ENCODE measurements at regions not wholly inside any gene's neighbourhood (a gene's known extent, or its start where the extent isn't known, plus 50 kb on each side); places are given as distances from the start of the nearest gene placed in this dataset.
"Not testable (repeated sequence)": the region's sequence is repeated elsewhere in the genome, so short reads cannot be mapped to it uniquely, and the experiment has no call there.

DNA sequence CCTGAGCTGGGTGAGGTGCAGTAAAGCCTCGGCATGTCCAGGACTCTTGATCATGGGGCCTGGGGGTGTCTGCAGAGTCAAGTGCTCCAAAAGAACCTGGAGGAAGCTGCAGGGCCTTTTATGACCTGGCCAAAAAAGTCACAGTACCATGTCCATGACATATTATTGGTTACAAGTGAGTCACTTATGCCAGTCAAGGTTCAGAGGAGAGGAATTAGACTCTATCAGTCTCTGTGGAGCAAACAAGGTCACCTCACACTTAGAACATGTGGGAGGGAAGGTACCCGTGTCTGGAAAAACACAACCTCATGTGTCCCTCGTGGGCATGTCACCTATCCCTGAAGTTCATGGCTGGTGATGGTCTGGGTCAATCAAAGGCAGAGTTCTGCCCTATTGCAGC lies 465.7 kb downstream of the FBXO15 start:
- DNase-seq (ENCODE audit: extremely low spot score in 2 of 2), result no peak
- no peak for TF ChIP-seq CTCF (IDR thresholded peaks at IDR 0.05)
- TF ChIP-seq POLR2AphosphoS5 (IDR thresholded peaks at IDR 0.05; ENCODE audit: insufficient read depth in 1 of 2, low read depth in 1 of 2), result no peak
- no peak for TF ChIP-seq POLR2A (IDR thresholded peaks at IDR 0.05)
- no peaks in the 10 kb centered on the region for H3K36me3 ChIP-seq
- H3K4me1 ChIP-seq, result no peaks in the 10 kb centered on the region
- H3K9me3 ChIP-seq, result no peaks in the 10 kb centered on the region
- no peak overlapping the region for H3K27ac ChIP-seq
- intact Hi-C loops (cut with DNase I), result no loop called here
- H3K4me3 ChIP-seq, result no peak overlapping the region
- no peaks in the 10 kb centered on the region for H3K27me3 ChIP-seq

DNA sequence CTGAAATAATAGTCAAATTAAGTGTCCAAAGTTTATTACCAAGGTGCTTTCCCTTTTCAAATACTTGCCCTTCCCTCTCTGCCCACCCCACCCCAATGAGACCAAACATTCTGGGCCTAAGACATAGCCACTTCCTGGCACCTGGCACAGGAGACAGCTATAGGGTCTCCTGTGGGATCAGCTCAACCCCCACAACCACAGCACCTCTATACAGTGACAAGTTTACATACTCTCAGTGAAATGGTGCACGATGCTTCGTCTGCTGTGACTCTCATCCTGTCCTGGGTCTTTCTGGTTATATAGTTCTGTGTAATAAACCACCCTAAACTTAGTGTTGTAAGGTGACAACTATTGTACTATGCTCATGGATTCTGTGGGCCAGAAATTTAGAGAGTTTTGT lies 466.2 kb downstream of the FBXO15 start:
- H3K27ac ChIP-seq, result no peak overlapping the region
- no peaks in the 10 kb centered on the region for H3K36me3 ChIP-seq
- H3K27me3 ChIP-seq, result no peaks in the 10 kb centered on the region
- TF ChIP-seq CTCF (IDR thresholded peaks at IDR 0.05), result no peak
- no peak for TF ChIP-seq POLR2A (IDR thresholded peaks at IDR 0.05)
- no peak for TF ChIP-seq POLR2AphosphoS5 (IDR thresholded peaks at IDR 0.05; ENCODE audit: insufficient read depth in 1 of 2, low read depth in 1 of 2)
- no peaks in the 10 kb centered on the region for H3K9me3 ChIP-seq
- intact Hi-C loops (cut with DNase I), result no loop called here
- DNase-seq (ENCODE audit: extremely low spot score in 2 of 2), result no peak
- no peaks in the 10 kb centered on the region for H3K4me1 ChIP-seq
- H3K4me3 ChIP-seq, result no peak overlapping the region

- no peak for TF ChIP-seq POLR2A (IDR thresholded peaks at IDR 0.05)
- no peak for TF ChIP-seq POLR2AphosphoS5 (IDR thresholded peaks at IDR 0.05; ENCODE audit: insufficient read depth in 1 of 2, low read depth in 1 of 2)
- no peak for TF ChIP-seq CTCF (IDR thresholded peaks at IDR 0.05)
- Histone ChIP-seq H3K27ac (no peak overlapping the region), H3K9me3 (no peaks in the 10 kb centered on the region), H3K4me3 (no peak overlapping the region), H3K36me3 (no peaks in the 10 kb centered on the region), H3K27me3 (no peaks in the 10 kb centered on the region), H3K4me1 (no peaks in the 10 kb centered on the region)
- no peak for DNase-seq (ENCODE audit: extremely low spot score in 2 of 2)
- intact Hi-C loops (cut with DNase I), result no loop called here
These were observed 467.5 kb downstream of the FBXO15 start for GRCh38 chr18:73679941-73680712.

GRCh38 chr18:73677450-73677849 lies 470.2 kb downstream of the FBXO15 start:
- Histone ChIP-seq H3K4me1 (no peaks in the 10 kb centered on the region), H3K9me3 (no peaks in the 10 kb centered on the region), H3K36me3 (no peaks in the 10 kb centered on the region), H3K4me3 (no peak overlapping the region), H3K27ac (no peak overlapping the region), H3K27me3 (no peaks in the 10 kb centered on the region)
- intact Hi-C loops (cut with DNase I), result no loop called here
- DNase-seq (ENCODE audit: extremely low spot score in 2 of 2), result no peak
- TF ChIP-seq CTCF (IDR thresholded peaks at IDR 0.05), result no peak
- TF ChIP-seq POLR2AphosphoS5 (IDR thresholded peaks at IDR 0.05; ENCODE audit: insufficient read depth in 1 of 2, low read depth in 1 of 2), result no peak
- no peak for TF ChIP-seq POLR2A (IDR thresholded peaks at IDR 0.05)

DNA sequence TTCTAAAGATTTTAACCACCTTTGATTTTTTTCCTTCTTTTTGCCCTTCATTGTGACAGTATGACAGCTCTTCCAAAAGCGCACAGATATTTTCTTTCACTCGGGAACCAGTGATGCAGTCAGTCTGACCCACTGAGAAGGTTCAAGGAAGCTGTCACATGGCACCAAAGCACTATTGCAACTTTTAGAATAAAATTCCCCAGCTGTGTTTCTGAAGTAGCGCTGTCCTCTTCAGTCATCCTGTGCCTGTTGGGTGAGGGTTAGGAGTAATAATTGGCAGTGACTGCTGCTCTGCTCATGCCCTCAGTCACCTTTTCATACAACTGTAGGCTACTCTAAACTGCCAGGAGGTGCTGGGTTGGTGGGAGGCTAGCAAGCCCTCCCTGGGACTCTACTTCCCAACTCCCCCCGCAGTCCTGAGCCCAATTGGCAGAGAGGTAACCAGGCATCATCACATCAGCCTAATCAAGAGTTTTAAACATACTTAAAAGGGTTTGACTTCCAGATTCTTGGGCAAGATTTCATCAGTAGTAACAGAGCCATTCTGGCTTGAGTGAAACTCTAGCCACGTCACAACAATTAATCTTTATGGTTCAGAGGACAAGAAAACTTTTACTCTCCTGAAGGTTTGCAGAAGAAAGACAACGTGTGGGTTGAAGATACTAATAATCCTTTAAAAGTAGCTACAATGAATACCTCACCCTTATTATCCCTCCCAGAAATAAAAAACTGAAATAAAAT lies 473.3 kb downstream of the FBXO15 start:
- no peak overlapping the region for H3K4me3 ChIP-seq
- no peak for DNase-seq (ENCODE audit: extremely low spot score in 2 of 2)
- H3K27ac ChIP-seq, result no peak overlapping the region
- H3K36me3 ChIP-seq, result no peaks in the 10 kb centered on the region
- TF ChIP-seq CTCF (IDR thresholded peaks at IDR 0.05) (no peak), POLR2A (IDR thresholded peaks at IDR 0.05) (no peak), POLR2AphosphoS5 (IDR thresholded peaks at IDR 0.05; ENCODE audit: insufficient read depth in 1 of 2, low read depth in 1 of 2) (no peak)
- no peaks in the 10 kb centered on the region for H3K9me3 ChIP-seq
- no peaks in the 10 kb centered on the region for H3K27me3 ChIP-seq
- no peaks in the 10 kb centered on the region for H3K4me1 ChIP-seq
- intact Hi-C loops (cut with DNase I), result no loop called here

GRCh38 chr18:73671480-73671879 lies 476.2 kb downstream of the FBXO15 start:
- H3K4me3 ChIP-seq; intact Hi-C loops (cut with DNase I); H3K36me3 ChIP-seq; DNase-seq (ENCODE audit: extremely low spot score in 2 of 2); H3K27me3 ChIP-seq; H3K9me3 ChIP-seq; H3K4me1 ChIP-seq; H3K27ac ChIP-seq: not testable (repeated sequence)

All from vagina (tissue), 2 donors.